ENCODE measurements at regions not wholly inside any gene's neighbourhood (a gene's known extent, or its start where the extent isn't known, plus 50 kb on each side); places are given as distances from the start of the nearest gene placed in this dataset.
A peak's percentile ranks its signal among the peaks of the same experiment; 100 is the strongest.

GRCh38 chr6:138592749-138593123, 93.4 kb upstream of the NHSL1 start:
- TSS peak; percentile 95 for BruUV-seq (replicated peaks)
- POLR2A ChIA-PET (ENCODE audit: low non-redundant PET) = no interaction called here

GRCh38 chr6:138593124-138593877, 94.0 kb upstream of the NHSL1 start:
- CTCF ChIA-PET = no interaction called here
- Histone ChIP-seq H3K27ac (ENCODE audit: low read depth, low read length, poor library complexity, severe bottlenecking) (peak overlapping the region; percentile 86), H3K9me3 (ENCODE audit: low read depth, low read length, poor library complexity, severe bottlenecking) (no peaks in the 10 kb centered on the region), H3K36me3 (ENCODE audit: insufficient read depth, low read length, poor library complexity, severe bottlenecking) (no peaks in the 10 kb centered on the region), H3K27me3 (replicated peaks; ENCODE audit: insufficient read depth, low read depth, low read length, poor library complexity) (no peaks in the 10 kb centered on the region), H3K4me1 (ENCODE audit: insufficient read depth, low read length, poor library complexity, severe bottlenecking) (peaks cover 42% of the 10 kb centered on the region), H3K4me3 (ENCODE audit: low read depth, low read length, poor library complexity, severe bottlenecking) (peak overlapping the region; percentile 22)
- TSS peak; percentile 95 for BruUV-seq (replicated peaks)
- peak; percentile 97 for DNase-seq (ENCODE audit: low spot score)
- POLR2A ChIA-PET (ENCODE audit: low non-redundant PET) = no interaction called here
- TF ChIP-seq EZH2 (IDR thresholded peaks at IDR 0.05; ENCODE audit: borderline replicate concordance, low read depth, low read length, poor library complexity, severe bottlenecking) = no peak
- no peak for TF ChIP-seq CTCF (conservative IDR thresholded peaks at IDR 0.05; ENCODE audit: low read depth, low read length)
- intact Hi-C loops (cut with micrococcal nuclease; ENCODE audit: unreplicated experiment) = loop anchor here (2.0 to 5.0 kb wide), 3 partner anchors 100 to 774 kb away; no protein-coding TSS in a partner anchor

More at GRCh38 chr6:138592749-138593123, 93.4 kb upstream of the NHSL1 start:
- Histone ChIP-seq H3K9me3 (ENCODE audit: low read depth, low read length, poor library complexity, severe bottlenecking) (no peaks in the 10 kb centered on the region), H3K4me1 (ENCODE audit: insufficient read depth, low read length, poor library complexity, severe bottlenecking) (peaks cover 42% of the 10 kb centered on the region), H3K36me3 (ENCODE audit: insufficient read depth, low read length, poor library complexity, severe bottlenecking) (no peaks in the 10 kb centered on the region), H3K4me3 (ENCODE audit: low read depth, low read length, poor library complexity, severe bottlenecking) (peak overlapping the region; percentile 22), H3K27ac (ENCODE audit: low read depth, low read length, poor library complexity, severe bottlenecking) (peak overlapping the region; percentile 86), H3K27me3 (replicated peaks; ENCODE audit: insufficient read depth, low read depth, low read length, poor library complexity) (no peaks in the 10 kb centered on the region)
- no peak for TF ChIP-seq EZH2 (IDR thresholded peaks at IDR 0.05; ENCODE audit: borderline replicate concordance, low read depth, low read length, poor library complexity, severe bottlenecking)
- no peak for TF ChIP-seq CTCF (conservative IDR thresholded peaks at IDR 0.05; ENCODE audit: low read depth, low read length)
- CTCF ChIA-PET = no interaction called here
- no peak for DNase-seq (ENCODE audit: low spot score)
- intact Hi-C loops (cut with micrococcal nuclease; ENCODE audit: unreplicated experiment) = loop anchor here (2.0 to 5.0 kb wide), 3 partner anchors 100 to 775 kb away; no protein-coding TSS in a partner anchor

GRCh38 chr6:138593909-138594757, 94.8 kb upstream of the NHSL1 start:
- intact Hi-C loops (cut with micrococcal nuclease; ENCODE audit: unreplicated experiment) = loop anchor here (2.0 to 5.0 kb wide), 3 partner anchors 99 to 773 kb away; no protein-coding TSS in a partner anchor
- ChIA-PET POLR2A (ENCODE audit: low non-redundant PET) (no interaction called here), CTCF (interaction anchor here (0.7 to 0.9 kb wide), 3 partner anchors 42 to 173 kb away, joined by 3 to 4 read pairs (median 3); no protein-coding TSS in a partner anchor)
- Histone ChIP-seq H3K36me3 (ENCODE audit: insufficient read depth, low read length, poor library complexity, severe bottlenecking) (no peaks in the 10 kb centered on the region), H3K9me3 (ENCODE audit: low read depth, low read length, poor library complexity, severe bottlenecking) (no peaks in the 10 kb centered on the region), H3K4me3 (ENCODE audit: low read depth, low read length, poor library complexity, severe bottlenecking) (peak overlapping the region; percentile 22), H3K27ac (ENCODE audit: low read depth, low read length, poor library complexity, severe bottlenecking) (peak overlapping the region; percentile 86), H3K4me1 (ENCODE audit: insufficient read depth, low read length, poor library complexity, severe bottlenecking) (peaks cover 42% of the 10 kb centered on the region), H3K27me3 (replicated peaks; ENCODE audit: insufficient read depth, low read depth, low read length, poor library complexity) (no peaks in the 10 kb centered on the region)
- no TSS peak for BruUV-seq (replicated peaks)
- DNase-seq (ENCODE audit: low spot score) = no peak
- TF ChIP-seq CTCF (conservative IDR thresholded peaks at IDR 0.05; ENCODE audit: low read depth, low read length) (no peak), EZH2 (IDR thresholded peaks at IDR 0.05; ENCODE audit: borderline replicate concordance, low read depth, low read length, poor library complexity, severe bottlenecking) (no peak)

Data from A673 (cell line).